ENCODE measurements at regions not wholly inside any gene's neighbourhood (a gene's known extent, or its start where the extent isn't known, plus 50 kb on each side); places are given as distances from the start of the nearest gene placed in this dataset.
"Not testable (repeated sequence)": the region's sequence is repeated elsewhere in the genome, so short reads cannot be mapped to it uniquely, and the experiment has no call there.

DNA sequence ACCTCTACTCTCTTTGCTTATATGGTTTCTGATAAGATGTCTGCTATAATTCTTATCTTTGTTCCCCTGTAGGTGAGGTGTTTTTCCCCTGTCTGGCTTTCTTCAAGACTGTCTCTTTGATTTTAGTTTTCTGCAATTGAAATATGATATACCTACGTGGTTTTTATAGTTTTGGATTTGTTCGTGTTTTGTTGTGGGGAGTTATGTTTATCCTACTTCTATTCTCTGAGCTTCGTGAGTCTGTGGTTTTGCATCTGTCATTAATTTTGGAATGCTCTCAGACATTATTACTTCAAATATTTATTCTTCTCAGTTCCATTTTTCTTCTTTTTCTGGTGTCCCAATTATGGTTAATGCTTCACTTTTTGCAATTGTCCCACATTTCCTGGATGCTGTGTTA is 521.3 kb downstream of the KCTD16 start:
- intact Hi-C loops (cut with micrococcal nuclease): no loop called here

DNA sequence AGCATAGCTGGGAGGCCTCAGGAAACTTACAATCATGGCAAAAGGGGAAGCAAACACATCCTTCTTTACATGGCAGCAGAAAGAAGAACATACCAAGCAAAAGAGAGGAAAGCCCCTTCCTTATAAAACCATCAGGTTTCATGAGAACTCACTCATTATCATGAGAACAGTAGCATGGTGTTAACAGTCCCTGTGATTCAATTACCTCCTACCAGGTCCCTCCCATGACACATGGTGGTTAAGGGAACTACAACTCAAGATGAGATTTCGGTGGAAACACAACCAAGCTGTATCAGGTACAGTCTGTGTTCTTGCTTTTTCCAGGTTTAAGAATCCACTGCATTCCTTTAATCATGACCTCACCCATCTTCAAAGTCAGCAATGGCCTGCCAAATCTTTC is 514.2 kb downstream of the KCTD16 start:
- intact Hi-C loops (cut with micrococcal nuclease): no loop called here

DNA sequence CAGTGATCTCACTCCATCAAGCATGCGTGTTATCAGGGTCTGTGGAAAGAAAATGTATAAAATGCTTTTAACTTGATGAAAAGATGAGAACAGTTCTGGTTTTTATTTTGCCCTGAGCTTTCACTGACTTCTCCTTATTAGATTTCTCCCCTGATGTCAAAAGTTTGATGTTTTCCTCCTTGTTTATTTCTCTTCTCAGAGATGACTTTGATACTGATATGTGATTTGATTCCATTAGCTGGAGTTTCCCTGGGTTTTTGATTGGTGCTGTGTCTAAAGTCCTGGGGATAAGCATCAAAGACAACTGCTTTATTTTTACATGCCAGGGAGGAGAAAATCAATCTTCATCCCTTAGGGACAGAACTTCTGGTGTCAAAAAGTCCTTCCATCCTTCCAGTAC is 510.0 kb downstream of the KCTD16 start:
- intact Hi-C loops (cut with micrococcal nuclease): no loop called here

DNA sequence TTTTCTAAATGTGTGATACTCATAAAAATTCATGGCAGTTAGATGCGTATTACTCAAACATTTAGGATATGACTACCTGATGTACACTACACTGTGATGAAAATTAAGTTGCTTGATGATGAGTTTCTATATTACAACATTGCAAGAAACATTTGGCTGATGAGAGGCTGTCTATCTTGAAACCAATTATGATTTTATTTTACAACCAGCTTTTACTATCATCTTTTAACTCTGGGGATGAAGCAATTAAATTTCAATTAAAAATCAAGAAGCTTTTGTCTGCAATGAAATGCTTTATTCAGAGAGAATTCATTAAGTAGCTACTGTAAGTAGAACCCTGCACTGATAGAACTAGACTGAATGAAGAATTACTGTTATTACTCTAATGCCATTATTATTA is 500.4 kb downstream of the KCTD16 start:
- intact Hi-C loops (cut with micrococcal nuclease): no loop called here

- intact Hi-C loops (cut with micrococcal nuclease): no loop called here
Observed at GRCh38 chr5:144659634-144660227, 489.1 kb downstream of the KCTD16 start.

GRCh38 chr5:144644317-144644716 is 473.6 kb downstream of the KCTD16 start:
- intact Hi-C loops (cut with micrococcal nuclease): no loop called here

- intact Hi-C loops (cut with micrococcal nuclease): no loop called here
Observed at GRCh38 chr5:144638787-144639186, 468.1 kb downstream of the KCTD16 start.

GRCh38 chr5:144634138-144634537 is 463.5 kb downstream of the KCTD16 start:
- intact Hi-C loops (cut with micrococcal nuclease): no loop called here

- intact Hi-C loops (cut with micrococcal nuclease): no loop called here
Observed at GRCh38 chr5:144598451-144599068, 427.9 kb downstream of the KCTD16 start.

- intact Hi-C loops (cut with micrococcal nuclease): no loop called here
Observed at GRCh38 chr5:144596517-144596916, 425.8 kb downstream of the KCTD16 start.

GRCh38 chr5:144594919-144595318 is 424.2 kb downstream of the KCTD16 start:
- intact Hi-C loops (cut with micrococcal nuclease): no loop called here

DNA sequence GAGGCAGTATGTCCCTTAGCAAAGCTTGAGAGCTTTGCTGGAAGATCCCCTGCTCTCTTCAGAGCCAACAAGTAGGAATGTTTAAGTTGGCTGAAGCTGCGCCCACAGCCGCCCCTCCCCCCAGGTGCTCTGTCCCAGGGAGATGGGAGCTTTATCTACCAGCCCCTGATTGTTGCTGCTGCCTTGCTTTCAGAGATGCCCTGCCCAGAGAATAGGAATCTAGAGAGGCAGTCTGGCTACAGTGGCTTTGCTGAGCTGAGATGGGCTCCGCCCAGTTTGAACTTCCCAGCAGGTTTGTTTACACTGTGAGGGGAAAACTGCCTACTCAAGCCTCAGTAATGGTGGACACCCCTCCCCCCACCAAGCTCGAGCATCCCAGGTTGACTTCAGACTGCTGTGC is 423.6 kb downstream of the KCTD16 start:
- intact Hi-C loops (cut with micrococcal nuclease): not testable (repeated sequence)

DNA sequence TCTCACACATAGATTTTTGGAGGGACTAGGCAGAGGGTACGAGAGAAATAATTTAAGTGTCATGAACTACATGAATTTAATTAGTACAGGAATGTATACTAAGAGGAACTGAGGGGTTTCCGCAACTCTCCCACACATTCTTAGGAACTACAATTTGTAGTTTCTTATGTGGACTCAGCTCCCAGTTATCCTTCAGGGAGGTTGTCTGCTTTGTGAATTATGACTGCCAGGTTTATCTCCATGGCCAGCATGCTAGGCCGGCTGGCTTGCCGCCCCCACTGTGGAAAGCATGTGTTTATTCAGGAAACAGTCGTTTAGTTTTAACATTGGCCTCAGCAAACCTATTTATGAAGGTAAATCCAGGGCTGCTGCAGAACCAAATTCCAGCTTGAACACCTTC is 415.0 kb downstream of the KCTD16 start:
- intact Hi-C loops (cut with micrococcal nuclease): no loop called here

- intact Hi-C loops (cut with micrococcal nuclease): no loop called here
Observed at GRCh38 chr5:144583541-144584449, 413.1 kb downstream of the KCTD16 start.

- intact Hi-C loops (cut with micrococcal nuclease): no loop called here
Observed at GRCh38 chr5:144582066-144582465, 411.4 kb downstream of the KCTD16 start.

DNA sequence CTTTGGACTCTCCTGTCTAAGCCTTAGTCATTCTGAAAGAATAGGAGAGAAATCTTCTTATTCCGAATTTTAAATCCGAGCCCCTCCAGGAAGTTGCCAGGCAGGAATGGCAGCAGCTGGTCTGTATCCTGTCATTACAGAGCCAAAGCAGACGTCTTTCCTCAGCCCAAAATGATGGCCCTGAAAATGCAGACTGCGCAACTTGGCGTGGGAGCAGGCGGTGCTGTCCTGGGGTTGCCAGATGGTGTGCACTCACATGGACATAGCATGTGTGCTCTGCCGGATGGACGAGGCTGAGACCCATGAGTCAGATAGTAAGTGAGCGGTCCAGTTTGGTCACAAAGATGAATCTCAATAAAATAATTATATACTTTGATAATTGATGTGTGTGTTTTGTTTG is 410.4 kb downstream of the KCTD16 start:
- intact Hi-C loops (cut with micrococcal nuclease): no loop called here

DNA sequence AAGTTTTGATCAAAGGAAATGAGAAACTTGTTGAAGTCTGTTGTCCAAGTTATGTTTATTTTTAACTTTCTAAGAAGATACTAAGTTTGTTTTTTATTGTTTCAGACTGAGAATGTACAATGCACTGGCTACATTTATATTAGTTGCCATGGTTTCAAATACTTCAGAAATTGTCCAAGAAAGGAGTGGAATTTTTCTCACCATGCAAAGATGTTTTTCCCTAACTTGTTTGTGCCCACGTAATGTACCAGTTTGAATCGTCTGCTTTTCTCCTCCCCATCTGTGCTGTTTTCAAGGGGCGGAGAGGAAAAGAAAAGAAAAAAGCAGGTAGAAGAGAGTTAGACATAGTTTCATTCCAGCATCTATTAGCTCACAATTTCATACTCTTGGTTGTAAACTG is 407.0 kb downstream of the KCTD16 start:
- intact Hi-C loops (cut with micrococcal nuclease): no loop called here

DNA sequence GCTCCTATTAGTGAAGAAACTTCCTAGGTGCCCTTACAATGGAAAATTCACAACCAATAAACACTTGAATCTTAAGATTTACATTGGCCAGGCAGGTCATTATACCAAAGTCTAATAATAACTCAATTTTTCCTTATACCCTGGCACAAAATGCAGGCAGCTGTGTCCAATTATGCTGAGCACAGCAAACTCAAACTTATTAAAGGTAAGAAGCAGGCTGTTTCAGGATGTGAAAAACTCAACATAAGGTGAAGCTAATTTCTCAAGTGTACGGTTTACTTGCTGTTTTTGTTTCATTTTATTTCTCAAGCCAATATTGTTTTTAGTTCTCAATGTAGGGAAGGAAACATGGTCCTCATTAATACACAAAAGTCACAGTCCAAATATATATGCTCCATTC is 405.1 kb downstream of the KCTD16 start:
- intact Hi-C loops (cut with micrococcal nuclease): no loop called here

DNA sequence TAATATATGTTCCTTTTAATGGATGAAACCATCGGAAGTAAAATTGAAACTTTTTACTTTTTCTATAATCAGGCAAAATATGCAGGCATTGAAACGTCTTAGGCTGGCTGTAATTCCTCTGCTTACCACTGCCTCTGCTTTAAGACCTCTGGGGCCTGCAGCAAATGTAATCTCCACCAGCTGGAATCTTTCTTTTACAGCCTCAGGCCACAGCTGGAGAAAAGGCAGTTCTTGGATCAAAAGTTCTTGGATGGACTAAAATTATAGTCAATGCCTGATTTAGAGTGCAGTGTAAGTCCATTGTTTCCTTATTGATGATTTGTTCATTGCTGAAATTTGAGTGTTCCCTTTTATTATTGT is 396.7 kb downstream of the KCTD16 start:
- intact Hi-C loops (cut with micrococcal nuclease): no loop called here

DNA sequence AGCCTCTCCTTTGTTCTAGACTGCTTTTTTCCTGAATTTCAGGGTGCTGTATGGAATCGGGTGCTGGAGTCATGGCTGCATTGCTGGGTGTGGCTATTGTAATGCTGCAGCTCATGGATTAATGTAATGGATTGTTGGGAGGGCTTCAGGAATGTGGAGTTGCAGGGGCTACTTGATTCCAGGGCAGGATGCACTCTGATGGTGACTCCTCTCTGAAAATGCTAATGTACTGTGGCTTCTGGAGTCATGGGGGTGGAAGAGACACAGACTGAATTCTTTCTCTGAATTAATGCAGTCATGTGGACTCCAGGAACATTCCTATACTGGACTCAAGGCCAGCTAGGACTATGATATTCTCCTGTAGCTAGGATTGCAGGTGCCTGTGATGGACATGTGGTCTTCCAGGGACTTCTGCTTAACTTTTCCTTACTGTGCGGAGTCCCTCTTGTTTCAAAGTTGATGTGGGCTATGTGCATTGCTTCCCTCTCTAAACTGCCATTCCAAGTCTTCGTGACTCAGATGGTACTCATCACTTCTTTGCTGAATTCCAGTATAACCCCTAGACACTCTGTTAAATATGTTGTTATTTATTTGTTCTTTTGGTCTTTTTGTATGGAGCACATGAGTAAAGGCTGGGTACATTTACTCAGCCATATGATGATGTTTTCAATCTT is 396.2 kb downstream of the KCTD16 start:
- intact Hi-C loops (cut with micrococcal nuclease): no loop called here

DNA sequence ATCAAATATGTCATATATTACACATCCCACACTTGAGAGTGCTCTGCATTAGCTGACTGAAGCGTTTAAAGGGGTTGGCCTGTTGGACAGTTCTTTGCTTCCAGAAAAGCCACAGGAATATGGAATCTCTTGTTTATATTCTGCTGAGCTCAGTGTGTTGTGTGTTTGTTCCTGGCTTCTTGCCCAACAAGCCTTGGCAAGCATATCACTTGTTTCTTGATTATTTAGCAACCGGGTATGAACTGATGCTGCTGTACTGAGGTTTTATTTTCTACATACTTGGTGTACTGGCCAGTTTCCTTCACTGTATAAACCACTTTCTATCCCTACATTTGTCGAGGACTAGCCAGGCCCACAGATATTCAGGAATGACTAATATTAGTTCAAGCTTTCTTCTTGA is 378.9 kb downstream of the KCTD16 start:
- intact Hi-C loops (cut with micrococcal nuclease): loop anchor here (10.0 kb wide), 1 partner anchor 215 kb away; no protein-coding TSS in a partner anchor

- intact Hi-C loops (cut with micrococcal nuclease): loop anchor here (10.0 kb wide), 1 partner anchor 216 kb away; no protein-coding TSS in a partner anchor
Observed at GRCh38 chr5:144548936-144549335, 378.3 kb downstream of the KCTD16 start.
